ENCODE measurements at regions not wholly inside any gene's neighbourhood (a gene's known extent, or its start where the extent isn't known, plus 50 kb on each side); places are given as distances from the start of the nearest gene placed in this dataset.

DNA sequence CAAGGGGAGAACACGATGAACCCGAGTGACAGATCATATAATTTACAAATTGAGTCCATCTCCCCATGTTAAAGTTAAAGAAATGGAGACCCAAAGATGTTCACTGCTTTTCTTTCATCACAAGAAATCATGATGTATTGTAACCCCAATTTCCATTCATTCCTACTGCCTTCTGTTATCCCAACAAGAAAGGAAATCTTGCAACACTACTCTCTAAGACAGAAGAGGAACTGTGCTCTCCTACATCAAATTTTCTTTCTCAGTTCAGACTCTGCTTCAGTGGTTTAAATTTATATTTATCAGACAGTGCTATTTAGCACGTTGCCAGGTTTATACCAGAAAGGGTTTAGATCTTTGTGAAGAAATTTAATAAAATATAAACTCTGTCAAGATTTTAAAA, 83.8 kb upstream of the RASA1 start:
- TF ChIP-seq CTCF (IDR thresholded peaks at IDR 0.05) (no peak), EZH2 (IDR thresholded peaks at IDR 0.05; ENCODE audit: borderline replicate concordance, insufficient read depth, low read depth, low read length, poor library complexity, severe bottlenecking) (no peak)

Measured in B cell (primary cell).